Activated naive CD4-positive, alpha-beta T cell treated with anti-CD3 and anti-CD28 coated beads, Interleukin-2, amount 10 ng/mL, durations not matched to agents 7 days and 5 days (primary cell): ENCODE measurements at regions not wholly inside any gene's neighbourhood (a gene's known extent, or its start where the extent isn't known, plus 50 kb on each side); places are given as distances from the start of the nearest gene placed in this dataset.
A peak's percentile ranks its signal among the peaks of the same experiment; 100 is the strongest.

Experiments used
- CTCF ChIA-PET: fragments of 350-600 bp; sonication (Branson Sonifier 250); formaldehyde crosslinking; loops from one replicate; lab custom pipeline; 2021; ENCODE audit warnings: antibody characterized with exemption; lab: Charles Lee
- DNase-seq: peaks from one replicate; pipeline ENCODE4 v3.0.0-alpha.2; 2020
- H3K27ac Mint-ChIP-seq: one replicate; pipeline ENCODE4 v1.8.0; 2021; ENCODE audit warnings: mild to moderate bottlenecking, moderate library complexity, mixed read lengths
- H3K27me3 Mint-ChIP-seq: one replicate; pipeline ENCODE4 v1.8.0; 2021; ENCODE audit warnings: mild to moderate bottlenecking, mixed read lengths
- H3K36me3 Mint-ChIP-seq: one replicate; pipeline ENCODE4 v1.8.0; 2021; ENCODE audit warnings: mixed read lengths
- H3K4me1 Mint-ChIP-seq: one replicate; pipeline ENCODE4 v1.8.0; 2021; ENCODE audit warnings: mixed read lengths
- H3K4me3 Mint-ChIP-seq: one replicate; pipeline ENCODE4 v1.8.0; 2021; ENCODE audit warnings: mild to moderate bottlenecking, moderate library complexity, mixed read lengths
- H3K9me3 Mint-ChIP-seq: one replicate; pipeline ENCODE4 v1.8.0; 2021; ENCODE audit warnings: mixed read lengths

- no peaks in the 10 kb centered on the region for H3K9me3 Mint-ChIP-seq
- DNase-seq: no peak
Observed at GRCh38 chr2:16584824-16585540, 80.7 kb downstream of the CYRIA start.

DNA sequence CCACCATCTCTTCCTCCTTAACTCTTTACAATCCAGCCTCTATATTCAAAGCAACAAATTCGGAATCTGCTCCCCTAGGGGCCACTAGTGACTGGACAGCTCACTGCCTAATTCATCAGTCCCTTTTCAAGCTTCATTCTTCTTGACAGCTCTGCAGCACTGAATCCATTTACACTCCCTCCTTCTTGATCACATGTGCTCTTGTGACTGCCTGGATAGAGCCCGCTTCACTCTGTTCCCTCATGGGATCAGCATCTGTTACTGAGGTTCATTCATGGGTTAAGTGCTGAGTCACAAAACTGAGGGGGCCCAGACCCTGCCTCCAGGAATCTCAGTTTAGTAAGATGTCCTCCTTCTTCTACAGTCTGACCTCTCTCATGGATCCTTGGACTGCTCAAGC lies 81.5 kb downstream of the CYRIA start:
- CTCF ChIA-PET: no interaction called here
- Mint-ChIP-seq H3K27ac (no peak overlapping the region), H3K36me3 (no peaks in the 10 kb centered on the region), H3K27me3 (no peaks in the 10 kb centered on the region), H3K9me3 (no peaks in the 10 kb centered on the region), H3K4me3 (no peak overlapping the region), H3K4me1 (no peaks in the 10 kb centered on the region)
- no peak for DNase-seq

More at GRCh38 chr2:16584824-16585540, 80.7 kb downstream of the CYRIA start:
- H3K4me3 Mint-ChIP-seq: no peak overlapping the region
- CTCF ChIA-PET: no interaction called here
- no peaks in the 10 kb centered on the region for H3K36me3 Mint-ChIP-seq
- H3K27ac Mint-ChIP-seq: no peak overlapping the region
- no peaks in the 10 kb centered on the region for H3K27me3 Mint-ChIP-seq
- no peaks in the 10 kb centered on the region for H3K4me1 Mint-ChIP-seq

DNA sequence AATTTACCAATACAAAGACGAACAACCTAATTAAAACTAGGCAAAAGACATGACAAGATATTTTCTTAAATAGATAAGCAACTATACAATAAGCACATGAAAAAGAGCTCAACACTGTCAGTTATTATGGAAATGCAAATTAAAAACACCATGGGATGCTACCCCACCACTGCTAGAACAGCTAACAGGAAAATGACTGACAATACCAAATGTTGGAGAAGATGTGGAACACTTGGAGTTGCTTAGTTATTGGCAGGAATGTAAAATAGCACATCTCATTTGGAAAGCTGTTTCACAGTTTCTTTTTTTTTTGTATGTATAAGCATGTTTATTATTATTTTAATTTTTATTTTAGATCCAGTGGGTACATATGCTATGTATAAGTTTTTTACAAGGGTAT lies 84.4 kb downstream of the CYRIA start:
- Mint-ChIP-seq H3K27ac (no peak overlapping the region), H3K27me3 (no peaks in the 10 kb centered on the region), H3K4me1 (no peaks in the 10 kb centered on the region), H3K36me3 (no peaks in the 10 kb centered on the region), H3K9me3 (no peaks in the 10 kb centered on the region), H3K4me3 (no peak overlapping the region)
- CTCF ChIA-PET: interaction anchor here (1.4 kb wide), 1 partner anchor 11 kb away, joined by 3 read pairs; no protein-coding TSS in a partner anchor
- no peak for DNase-seq

- DNase-seq: no peak
- CTCF ChIA-PET: no interaction called here
- Mint-ChIP-seq H3K27me3 (no peaks in the 10 kb centered on the region), H3K9me3 (peaks cover 3% of the 10 kb centered on the region), H3K4me1 (no peaks in the 10 kb centered on the region), H3K36me3 (no peaks in the 10 kb centered on the region), H3K27ac (no peak overlapping the region), H3K4me3 (no peak overlapping the region)
Observed at GRCh38 chr2:16578081-16578480, 87.6 kb downstream of the CYRIA start.

DNA sequence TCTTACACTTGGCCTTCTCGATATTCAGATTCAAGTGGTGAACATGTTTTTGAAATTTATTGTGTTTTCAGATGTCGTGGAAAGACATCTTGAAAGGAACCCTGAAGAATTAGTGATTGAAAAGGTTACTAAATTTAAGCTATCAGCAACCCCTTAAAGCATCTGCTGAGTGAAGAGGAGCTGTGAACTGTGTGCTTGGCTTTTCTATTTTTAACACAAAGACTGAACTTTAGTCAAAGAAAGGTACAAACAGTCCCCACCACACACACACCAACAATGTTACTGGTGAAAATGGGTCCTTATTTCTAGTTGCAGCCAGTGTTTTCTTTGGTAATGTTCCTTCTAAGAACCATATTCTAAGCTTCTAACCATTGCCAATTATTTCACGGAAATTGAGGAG lies 95.1 kb downstream of the CYRIA start:
- CTCF ChIA-PET: interaction anchor here (1.1 kb wide), 1 partner anchor 10 kb away, joined by 3 read pairs; no protein-coding TSS in a partner anchor
- Mint-ChIP-seq H3K4me3 (no peak overlapping the region), H3K27me3 (no peaks in the 10 kb centered on the region), H3K4me1 (no peaks in the 10 kb centered on the region), H3K9me3 (peaks cover 3% of the 10 kb centered on the region), H3K36me3 (no peaks in the 10 kb centered on the region), H3K27ac (no peak overlapping the region)
- DNase-seq: no peak

GRCh38 chr2:16568998-16569784 lies 96.4 kb downstream of the CYRIA start:
- Mint-ChIP-seq H3K9me3 (no peaks in the 10 kb centered on the region), H3K27me3 (no peaks in the 10 kb centered on the region), H3K36me3 (no peaks in the 10 kb centered on the region), H3K27ac (no peak overlapping the region), H3K4me3 (no peak overlapping the region), H3K4me1 (no peaks in the 10 kb centered on the region)
- CTCF ChIA-PET: no interaction called here
- no peak for DNase-seq

DNA sequence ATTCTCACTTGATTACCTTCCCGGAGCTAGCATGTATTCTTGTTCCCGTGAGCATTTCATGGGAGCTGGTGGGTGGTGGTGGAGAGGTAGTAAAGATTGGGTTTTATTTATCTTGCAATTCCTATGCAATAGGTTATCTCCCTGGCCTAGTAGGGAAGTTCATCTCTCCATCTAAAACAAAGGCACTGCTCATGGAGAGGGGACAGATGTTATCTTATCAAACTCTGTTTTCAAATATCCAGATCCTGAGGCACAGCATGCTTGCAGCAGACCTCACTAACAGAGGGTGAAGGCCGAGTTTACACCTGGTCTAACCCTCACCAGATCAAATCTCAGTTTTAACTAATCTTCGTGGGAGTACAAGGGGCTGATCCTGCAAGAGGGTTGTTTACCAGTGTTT lies 98.9 kb downstream of the CYRIA start:
- no peak overlapping the region for H3K4me3 Mint-ChIP-seq
- H3K4me1 Mint-ChIP-seq: no peaks in the 10 kb centered on the region
- H3K27ac Mint-ChIP-seq: no peak overlapping the region
- DNase-seq: no peak
- H3K27me3 Mint-ChIP-seq: no peaks in the 10 kb centered on the region
- CTCF ChIA-PET: no interaction called here
- no peaks in the 10 kb centered on the region for H3K9me3 Mint-ChIP-seq
- no peaks in the 10 kb centered on the region for H3K36me3 Mint-ChIP-seq

GRCh38 chr2:16565481-16565880 lies 100.2 kb downstream of the CYRIA start:
- Mint-ChIP-seq H3K36me3 (no peaks in the 10 kb centered on the region), H3K9me3 (no peaks in the 10 kb centered on the region), H3K27ac (no peak overlapping the region), H3K4me3 (no peak overlapping the region), H3K27me3 (no peaks in the 10 kb centered on the region), H3K4me1 (no peaks in the 10 kb centered on the region)
- CTCF ChIA-PET: no interaction called here
- no peak for DNase-seq

DNA sequence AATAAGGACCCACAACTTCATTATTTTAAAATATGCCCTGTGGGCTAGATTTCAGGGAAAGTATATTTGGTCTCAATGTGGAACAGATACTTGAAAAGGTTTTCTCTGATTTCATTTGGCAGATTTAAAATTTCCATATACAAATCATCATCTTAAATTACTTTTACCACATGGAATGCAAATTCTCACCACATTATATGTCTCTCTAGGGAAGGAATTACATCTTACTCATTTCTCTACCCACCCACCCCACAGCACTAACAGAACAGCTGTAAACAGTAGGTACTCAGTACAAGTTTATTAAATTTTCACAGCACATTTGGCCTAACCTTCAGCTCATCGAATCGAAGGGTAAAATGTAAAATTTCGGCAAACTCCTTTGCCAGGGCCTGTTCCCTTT lies 104.0 kb downstream of the CYRIA start:
- Mint-ChIP-seq H3K27me3 (no peaks in the 10 kb centered on the region), H3K4me3 (no peak overlapping the region), H3K36me3 (no peaks in the 10 kb centered on the region), H3K4me1 (no peaks in the 10 kb centered on the region), H3K27ac (no peak overlapping the region), H3K9me3 (no peaks in the 10 kb centered on the region)
- CTCF ChIA-PET: no interaction called here
- no peak for DNase-seq

DNA sequence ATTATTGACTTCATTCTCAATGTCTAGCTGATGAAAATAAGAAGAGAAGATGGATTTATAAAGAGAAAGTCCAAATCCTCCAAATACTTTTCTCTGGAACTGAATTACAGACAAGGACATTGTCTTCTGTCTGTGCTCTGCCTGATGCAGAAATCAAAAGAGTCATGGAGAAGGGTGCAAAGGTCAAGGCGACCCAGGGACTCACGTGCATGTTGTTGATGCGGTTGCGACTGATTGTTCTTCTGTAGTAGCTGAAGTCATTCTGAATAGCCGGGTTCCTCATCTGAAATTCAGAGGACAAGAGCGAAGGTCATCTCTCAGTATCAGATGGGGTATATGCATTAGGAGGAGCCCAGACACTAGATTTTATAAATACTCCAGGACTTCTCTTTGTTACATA lies 104.4 kb downstream of the CYRIA start:
- Mint-ChIP-seq H3K4me3 (no peak overlapping the region), H3K4me1 (no peaks in the 10 kb centered on the region), H3K36me3 (no peaks in the 10 kb centered on the region), H3K9me3 (no peaks in the 10 kb centered on the region), H3K27me3 (no peaks in the 10 kb centered on the region), H3K27ac (no peak overlapping the region)
- no peak for DNase-seq
- CTCF ChIA-PET: no interaction called here

DNA sequence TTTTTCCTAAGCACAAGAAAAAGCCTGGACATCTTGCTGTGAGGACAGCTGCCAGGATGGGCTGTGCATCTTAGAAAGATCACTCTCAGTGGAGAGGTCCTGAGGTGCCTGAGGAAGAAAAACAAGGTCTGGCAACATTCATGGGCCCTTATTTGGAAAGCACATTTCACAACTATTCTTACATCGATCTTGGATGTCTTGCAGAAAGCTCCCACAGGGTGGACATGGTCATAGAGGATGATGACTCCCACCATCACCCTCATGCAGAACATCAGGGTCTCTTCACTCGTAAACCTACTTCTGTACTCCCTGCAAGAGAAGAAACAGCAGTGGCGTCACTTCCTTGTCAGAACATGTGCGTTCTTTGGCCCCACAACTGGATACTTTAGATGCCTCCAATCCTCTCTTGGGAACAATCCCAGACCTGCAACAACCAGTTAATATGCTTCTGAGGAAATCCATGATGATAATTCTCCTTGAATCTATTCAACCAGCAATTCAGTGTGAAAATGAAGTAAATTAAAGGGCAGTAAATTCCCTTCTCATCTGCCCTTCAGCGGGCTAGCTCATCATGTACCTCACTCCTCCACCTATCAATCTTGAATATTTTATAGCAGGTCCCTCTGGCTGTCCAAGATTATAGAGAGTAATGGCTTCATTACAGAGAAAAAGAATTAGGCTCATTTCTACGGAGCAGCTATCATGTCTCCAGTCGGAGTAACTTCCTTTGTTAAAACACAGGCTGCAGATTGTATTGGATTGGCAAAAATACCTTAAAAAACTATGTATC lies 106.2 kb downstream of the CYRIA start:
- Mint-ChIP-seq H3K4me1 (no peaks in the 10 kb centered on the region), H3K4me3 (no peak overlapping the region), H3K36me3 (no peaks in the 10 kb centered on the region), H3K27ac (no peak overlapping the region), H3K9me3 (no peaks in the 10 kb centered on the region), H3K27me3 (no peaks in the 10 kb centered on the region)
- no peak for DNase-seq
- CTCF ChIA-PET: no interaction called here

DNA sequence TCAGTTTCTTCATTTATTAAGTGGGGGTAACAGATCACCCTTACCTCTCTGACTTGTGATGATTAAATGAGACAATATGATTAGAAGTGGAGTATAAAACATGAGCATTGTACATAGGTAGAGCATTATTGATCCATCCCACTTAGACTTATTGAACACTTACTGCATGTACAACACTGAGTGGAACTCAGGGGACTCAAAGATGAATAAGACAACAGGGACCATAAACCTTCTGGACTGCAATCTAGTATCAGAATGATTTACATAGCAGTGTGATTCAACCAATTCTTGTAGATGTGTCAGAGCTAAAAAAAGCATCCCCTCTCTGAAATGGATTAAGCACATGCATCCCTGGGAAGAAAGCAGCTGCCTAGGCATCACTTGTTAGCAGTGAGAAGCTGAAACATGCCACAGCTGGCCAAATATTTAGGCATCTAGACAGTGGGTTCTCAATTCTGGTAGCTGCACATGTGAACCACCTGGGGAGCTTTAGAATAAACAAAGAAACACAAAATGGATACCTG lies 111.5 kb downstream of the CYRIA start:
- Mint-ChIP-seq H3K4me1 (no peaks in the 10 kb centered on the region), H3K4me3 (no peak overlapping the region), H3K27me3 (no peaks in the 10 kb centered on the region), H3K36me3 (no peaks in the 10 kb centered on the region), H3K27ac (no peak overlapping the region), H3K9me3 (no peaks in the 10 kb centered on the region)
- CTCF ChIA-PET: interaction anchor here (1.1 to 2.9 kb wide), 3 partner anchors 55 to 216 kb away, joined by 3 to 12 read pairs (median 6); no protein-coding TSS in a partner anchor
- no peak for DNase-seq

DNA sequence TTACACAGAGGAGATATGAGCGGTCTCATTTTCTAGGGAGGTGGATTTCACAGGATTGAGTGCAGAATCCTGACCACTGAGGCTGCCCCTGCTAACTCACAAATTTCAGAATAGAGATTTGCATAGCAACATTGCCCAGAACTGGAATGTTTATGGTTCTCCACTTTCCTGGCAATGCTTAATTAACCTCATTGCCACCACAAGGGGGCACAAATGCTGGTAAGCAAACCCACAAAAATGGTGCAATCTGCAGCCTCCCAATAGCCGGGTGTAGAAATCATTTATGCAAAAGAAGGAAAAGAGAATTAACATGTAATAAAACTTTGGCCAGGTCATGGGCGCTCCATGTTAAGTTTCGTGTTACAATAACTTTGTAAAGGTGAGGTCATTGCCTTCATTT lies 112.4 kb downstream of the CYRIA start:
- Mint-ChIP-seq H3K9me3 (no peaks in the 10 kb centered on the region), H3K36me3 (no peaks in the 10 kb centered on the region), H3K27ac (no peak overlapping the region), H3K4me1 (no peaks in the 10 kb centered on the region), H3K4me3 (no peak overlapping the region), H3K27me3 (no peaks in the 10 kb centered on the region)
- CTCF ChIA-PET: interaction anchor here (2.2 to 2.9 kb wide), 2 partner anchors 56 to 204 kb away, joined by 12 to 13 read pairs; no protein-coding TSS in a partner anchor
- DNase-seq: peak; percentile 38

GRCh38 chr2:16552202-16552601 lies 113.4 kb downstream of the CYRIA start:
- no peak for DNase-seq
- H3K4me3 Mint-ChIP-seq: no peak overlapping the region
- H3K4me1 Mint-ChIP-seq: no peaks in the 10 kb centered on the region
- CTCF ChIA-PET: interaction anchor here (1.5 to 2.9 kb wide), 3 partner anchors 57 to 205 kb away, joined by 8 to 13 read pairs (median 12); no protein-coding TSS in a partner anchor
- no peak overlapping the region for H3K27ac Mint-ChIP-seq
- no peaks in the 10 kb centered on the region for H3K36me3 Mint-ChIP-seq
- no peaks in the 10 kb centered on the region for H3K9me3 Mint-ChIP-seq
- no peaks in the 10 kb centered on the region for H3K27me3 Mint-ChIP-seq
